ENCODE measurements at regions not wholly inside any gene's neighbourhood (a gene's known extent, or its start where the extent isn't known, plus 50 kb on each side); places are given as distances from the start of the nearest gene placed in this dataset.

- no peak overlapping the region for H3K9ac ChIP-seq (ENCODE audit: low read depth, low read length)
- H3K27me3 ChIP-seq (ENCODE audit: control insufficient read depth, insufficient read depth, low read length), result no peaks in the 10 kb centered on the region
- H3K4me3 ChIP-seq (ENCODE audit: low read depth, low read length), result no peak overlapping the region
- no peaks in the 10 kb centered on the region for H3K9me3 ChIP-seq (ENCODE audit: control insufficient read depth, insufficient read depth, low read length)
- H3K4me1 ChIP-seq (ENCODE audit: control insufficient read depth, insufficient read depth, low read length), result no peaks in the 10 kb centered on the region
- H3K36me3 ChIP-seq (ENCODE audit: control insufficient read depth, insufficient read depth, low read length), result no peaks in the 10 kb centered on the region
Measured at GRCh38 chr10:42986633-42987032, 90.2 kb upstream of the RET start.

GRCh38 chr10:42987121-42987541, 89.7 kb upstream of the RET start:
- Histone ChIP-seq H3K27me3 (ENCODE audit: control insufficient read depth, insufficient read depth, low read length) (no peaks in the 10 kb centered on the region), H3K9me3 (ENCODE audit: control insufficient read depth, insufficient read depth, low read length) (no peaks in the 10 kb centered on the region), H3K9ac (ENCODE audit: low read depth, low read length) (no peak overlapping the region), H3K4me1 (ENCODE audit: control insufficient read depth, insufficient read depth, low read length) (no peaks in the 10 kb centered on the region), H3K36me3 (ENCODE audit: control insufficient read depth, insufficient read depth, low read length) (no peaks in the 10 kb centered on the region), H3K4me3 (ENCODE audit: low read depth, low read length) (no peak overlapping the region)

GRCh38 chr10:42987575-42987974, 89.3 kb upstream of the RET start:
- Histone ChIP-seq H3K4me3 (ENCODE audit: low read depth, low read length) (no peak overlapping the region), H3K9me3 (ENCODE audit: control insufficient read depth, insufficient read depth, low read length) (no peaks in the 10 kb centered on the region), H3K9ac (ENCODE audit: low read depth, low read length) (no peak overlapping the region), H3K4me1 (ENCODE audit: control insufficient read depth, insufficient read depth, low read length) (no peaks in the 10 kb centered on the region), H3K27me3 (ENCODE audit: control insufficient read depth, insufficient read depth, low read length) (no peaks in the 10 kb centered on the region), H3K36me3 (ENCODE audit: control insufficient read depth, insufficient read depth, low read length) (no peaks in the 10 kb centered on the region)

GRCh38 chr10:42988069-42988468, 88.8 kb upstream of the RET start:
- no peak overlapping the region for H3K4me3 ChIP-seq (ENCODE audit: low read depth, low read length)
- no peaks in the 10 kb centered on the region for H3K4me1 ChIP-seq (ENCODE audit: control insufficient read depth, insufficient read depth, low read length)
- no peaks in the 10 kb centered on the region for H3K9me3 ChIP-seq (ENCODE audit: control insufficient read depth, insufficient read depth, low read length)
- no peaks in the 10 kb centered on the region for H3K27me3 ChIP-seq (ENCODE audit: control insufficient read depth, insufficient read depth, low read length)
- H3K36me3 ChIP-seq (ENCODE audit: control insufficient read depth, insufficient read depth, low read length), result no peaks in the 10 kb centered on the region
- H3K9ac ChIP-seq (ENCODE audit: low read depth, low read length), result no peak overlapping the region

GRCh38 chr10:42988517-42989395, 88.1 kb upstream of the RET start:
- no peak overlapping the region for H3K4me3 ChIP-seq (ENCODE audit: low read depth, low read length)
- peak overlapping the region; percentile 24 for H3K9ac ChIP-seq (ENCODE audit: low read depth, low read length)
- H3K4me1 ChIP-seq (ENCODE audit: control insufficient read depth, insufficient read depth, low read length), result no peaks in the 10 kb centered on the region
- H3K9me3 ChIP-seq (ENCODE audit: control insufficient read depth, insufficient read depth, low read length), result no peaks in the 10 kb centered on the region
- H3K36me3 ChIP-seq (ENCODE audit: control insufficient read depth, insufficient read depth, low read length), result no peaks in the 10 kb centered on the region
- H3K27me3 ChIP-seq (ENCODE audit: control insufficient read depth, insufficient read depth, low read length), result no peaks in the 10 kb centered on the region

GRCh38 chr10:42989481-42989921, 87.4 kb upstream of the RET start:
- Histone ChIP-seq H3K4me3 (ENCODE audit: low read depth, low read length) (no peak overlapping the region), H3K9ac (ENCODE audit: low read depth, low read length) (no peak overlapping the region), H3K36me3 (ENCODE audit: control insufficient read depth, insufficient read depth, low read length) (no peaks in the 10 kb centered on the region), H3K4me1 (ENCODE audit: control insufficient read depth, insufficient read depth, low read length) (no peaks in the 10 kb centered on the region), H3K9me3 (ENCODE audit: control insufficient read depth, insufficient read depth, low read length) (no peaks in the 10 kb centered on the region), H3K27me3 (ENCODE audit: control insufficient read depth, insufficient read depth, low read length) (no peaks in the 10 kb centered on the region)

- Histone ChIP-seq H3K4me1 (ENCODE audit: control insufficient read depth, insufficient read depth, low read length) (no peaks in the 10 kb centered on the region), H3K9ac (ENCODE audit: low read depth, low read length) (no peak overlapping the region), H3K4me3 (ENCODE audit: low read depth, low read length) (no peak overlapping the region), H3K36me3 (ENCODE audit: control insufficient read depth, insufficient read depth, low read length) (no peaks in the 10 kb centered on the region), H3K27me3 (ENCODE audit: control insufficient read depth, insufficient read depth, low read length) (no peaks in the 10 kb centered on the region), H3K9me3 (ENCODE audit: control insufficient read depth, insufficient read depth, low read length) (no peaks in the 10 kb centered on the region)
Measured at GRCh38 chr10:42990016-42990720, 86.7 kb upstream of the RET start.

GRCh38 chr10:42990721-42991441, 86.0 kb upstream of the RET start:
- Histone ChIP-seq H3K27me3 (ENCODE audit: control insufficient read depth, insufficient read depth, low read length) (no peaks in the 10 kb centered on the region), H3K36me3 (ENCODE audit: control insufficient read depth, insufficient read depth, low read length) (no peaks in the 10 kb centered on the region), H3K9me3 (ENCODE audit: control insufficient read depth, insufficient read depth, low read length) (no peaks in the 10 kb centered on the region), H3K4me3 (ENCODE audit: low read depth, low read length) (no peak overlapping the region), H3K9ac (ENCODE audit: low read depth, low read length) (no peak overlapping the region), H3K4me1 (ENCODE audit: control insufficient read depth, insufficient read depth, low read length) (no peaks in the 10 kb centered on the region)

- no peaks in the 10 kb centered on the region for H3K27me3 ChIP-seq (ENCODE audit: control insufficient read depth, insufficient read depth, low read length)
- H3K9me3 ChIP-seq (ENCODE audit: control insufficient read depth, insufficient read depth, low read length), result no peaks in the 10 kb centered on the region
- no peaks in the 10 kb centered on the region for H3K36me3 ChIP-seq (ENCODE audit: control insufficient read depth, insufficient read depth, low read length)
- H3K4me1 ChIP-seq (ENCODE audit: control insufficient read depth, insufficient read depth, low read length), result no peaks in the 10 kb centered on the region
- H3K4me3 ChIP-seq (ENCODE audit: low read depth, low read length), result no peak overlapping the region
- H3K9ac ChIP-seq (ENCODE audit: low read depth, low read length), result no peak overlapping the region
Measured at GRCh38 chr10:42991442-42992098, 85.3 kb upstream of the RET start.

- no peaks in the 10 kb centered on the region for H3K36me3 ChIP-seq (ENCODE audit: control insufficient read depth, insufficient read depth, low read length)
- no peaks in the 10 kb centered on the region for H3K9me3 ChIP-seq (ENCODE audit: control insufficient read depth, insufficient read depth, low read length)
- no peak overlapping the region for H3K9ac ChIP-seq (ENCODE audit: low read depth, low read length)
- no peaks in the 10 kb centered on the region for H3K27me3 ChIP-seq (ENCODE audit: control insufficient read depth, insufficient read depth, low read length)
- H3K4me3 ChIP-seq (ENCODE audit: low read depth, low read length), result no peak overlapping the region
- no peaks in the 10 kb centered on the region for H3K4me1 ChIP-seq (ENCODE audit: control insufficient read depth, insufficient read depth, low read length)
Measured at GRCh38 chr10:42992156-42992956, 84.5 kb upstream of the RET start.

GRCh38 chr10:42992957-42993390, 83.9 kb upstream of the RET start:
- H3K36me3 ChIP-seq (ENCODE audit: control insufficient read depth, insufficient read depth, low read length), result no peaks in the 10 kb centered on the region
- H3K9me3 ChIP-seq (ENCODE audit: control insufficient read depth, insufficient read depth, low read length), result no peaks in the 10 kb centered on the region

More at GRCh38 chr10:42992957-42993390, 83.9 kb upstream of the RET start:
- H3K4me3 ChIP-seq (ENCODE audit: low read depth, low read length), result no peak overlapping the region
- no peaks in the 10 kb centered on the region for H3K4me1 ChIP-seq (ENCODE audit: control insufficient read depth, insufficient read depth, low read length)
- H3K9ac ChIP-seq (ENCODE audit: low read depth, low read length), result no peak overlapping the region
- no peaks in the 10 kb centered on the region for H3K27me3 ChIP-seq (ENCODE audit: control insufficient read depth, insufficient read depth, low read length)
